Erythroblast (primary cell): ENCODE measurements at regions not wholly inside any gene's neighbourhood (a gene's known extent, or its start where the extent isn't known, plus 50 kb on each side); places are given as distances from the start of the nearest gene placed in this dataset.

Experiments
- GATA1 ChIP-seq: IDR thresholded peaks from 2 replicates; pipeline ENCODE4 v1.6.1; 2011; ENCODE audit warnings: low read depth, mild to moderate bottlenecking, control low read depth, low read length, moderate library complexity
- POLR2A ChIP-seq: IDR thresholded peaks from 2 replicates; pipeline ENCODE4 v1.6.1; 2011; ENCODE audit warnings: mild to moderate bottlenecking, low read length

GRCh38 chr18:73742957-73743356 lies 404.7 kb downstream of the FBXO15 start:
- no peak for TF ChIP-seq POLR2A
- TF ChIP-seq GATA1, result no peak
